Calu3 (cell line): ENCODE measurements at regions not wholly inside any gene's neighbourhood (a gene's known extent, or its start where the extent isn't known, plus 50 kb on each side); places are given as distances from the start of the nearest gene placed in this dataset.

Source experiments
- BruUV-seq: library from RNA; stranded (reverse); fragments of 400-500 nt; replicated peaks from 2 replicates; lab custom pipeline; 2021; lab: Mats Ljungman, UMichigan
- CTCF ChIA-PET: fragments of 300-600 bp; sonication (Branson Sonifier 250); formaldehyde crosslinking; loops from one replicate; lab custom pipeline; 2022; ENCODE audit warnings: antibody characterized with exemption; lab: Charles Lee
- DNase-seq: peaks from one replicate; pipeline ENCODE4 v3.0.0; 2022
- H3K27ac Mint-ChIP-seq: one replicate; pipeline ENCODE4 v1.8.0; 2022; ENCODE audit warnings: mixed read lengths; ENCODE audit not compliant: unreplicated experiment
- H3K27me3 Mint-ChIP-seq: one replicate; pipeline ENCODE4 v1.8.0; 2022; ENCODE audit warnings: mixed read lengths; ENCODE audit not compliant: unreplicated experiment
- H3K36me3 Mint-ChIP-seq: one replicate; pipeline ENCODE4 v1.8.0; 2022; ENCODE audit warnings: mild to moderate bottlenecking, moderate library complexity, mixed read lengths; ENCODE audit not compliant: insufficient read depth, unreplicated experiment
- H3K4me1 Mint-ChIP-seq: one replicate; pipeline ENCODE4 v1.8.0; 2022; ENCODE audit warnings: mild to moderate bottlenecking, low read depth, mixed read lengths; ENCODE audit not compliant: unreplicated experiment
- H3K4me3 Mint-ChIP-seq: one replicate; pipeline ENCODE4 v1.8.0; 2022; ENCODE audit warnings: mild to moderate bottlenecking, low read depth, moderate library complexity, mixed read lengths; ENCODE audit not compliant: unreplicated experiment
- H3K9me3 Mint-ChIP-seq: one replicate; pipeline ENCODE4 v1.8.0; 2022; ENCODE audit warnings: low read depth, mixed read lengths; ENCODE audit not compliant: unreplicated experiment
- intact Hi-C: fragments of 100-400 bp; cut with micrococcal nuclease; formaldehyde crosslinking; loops from one replicate; pipeline ENCODE4 v1.10.0; 2022; ENCODE audit not compliant: unreplicated experiment
- TF ChIP-seq, protein P1 (sequence below): fragments of 200-600 bp; IDR thresholded peaks from one replicate; pipeline ENCODE4 v1.8.0; 2022; ENCODE audit warnings: antibody characterized with exemption; ENCODE audit not compliant: unreplicated experiment

DNA sequence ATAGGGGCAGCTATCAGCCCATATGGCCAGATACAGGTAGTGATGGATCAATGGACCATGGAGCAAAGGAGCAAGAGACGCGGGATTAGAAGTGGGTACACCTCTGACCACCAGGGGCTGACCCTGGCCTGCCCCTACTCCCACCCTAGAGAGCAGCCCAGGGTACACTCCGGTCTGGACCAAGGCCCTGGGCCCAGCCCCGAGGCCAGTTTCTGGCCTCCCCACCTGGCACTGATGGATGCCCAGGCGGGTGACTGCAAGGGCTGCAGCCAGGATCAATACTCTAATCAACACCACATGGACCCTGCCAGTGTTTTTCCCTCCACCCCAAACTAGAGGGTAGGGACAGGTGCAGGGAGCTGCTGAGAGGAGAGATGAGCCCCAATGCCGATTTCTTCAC, 74.1 kb upstream of the NECTIN1 start:
- DNase-seq, result no peak
- CTCF ChIA-PET, result no interaction called here
- H3K27me3 Mint-ChIP-seq, result peaks cover 85% of the 10 kb centered on the region
- no TSS peak for BruUV-seq
- intact Hi-C loops, result no loop called here
- no peaks in the 10 kb centered on the region for H3K4me1 Mint-ChIP-seq
- no peak overlapping the region for H3K27ac Mint-ChIP-seq
- peaks cover 5% of the 10 kb centered on the region for H3K36me3 Mint-ChIP-seq
- H3K9me3 Mint-ChIP-seq, result no peaks in the 10 kb centered on the region
- H3K4me3 Mint-ChIP-seq, result no peak overlapping the region
- TF ChIP-seq, protein P1, sequence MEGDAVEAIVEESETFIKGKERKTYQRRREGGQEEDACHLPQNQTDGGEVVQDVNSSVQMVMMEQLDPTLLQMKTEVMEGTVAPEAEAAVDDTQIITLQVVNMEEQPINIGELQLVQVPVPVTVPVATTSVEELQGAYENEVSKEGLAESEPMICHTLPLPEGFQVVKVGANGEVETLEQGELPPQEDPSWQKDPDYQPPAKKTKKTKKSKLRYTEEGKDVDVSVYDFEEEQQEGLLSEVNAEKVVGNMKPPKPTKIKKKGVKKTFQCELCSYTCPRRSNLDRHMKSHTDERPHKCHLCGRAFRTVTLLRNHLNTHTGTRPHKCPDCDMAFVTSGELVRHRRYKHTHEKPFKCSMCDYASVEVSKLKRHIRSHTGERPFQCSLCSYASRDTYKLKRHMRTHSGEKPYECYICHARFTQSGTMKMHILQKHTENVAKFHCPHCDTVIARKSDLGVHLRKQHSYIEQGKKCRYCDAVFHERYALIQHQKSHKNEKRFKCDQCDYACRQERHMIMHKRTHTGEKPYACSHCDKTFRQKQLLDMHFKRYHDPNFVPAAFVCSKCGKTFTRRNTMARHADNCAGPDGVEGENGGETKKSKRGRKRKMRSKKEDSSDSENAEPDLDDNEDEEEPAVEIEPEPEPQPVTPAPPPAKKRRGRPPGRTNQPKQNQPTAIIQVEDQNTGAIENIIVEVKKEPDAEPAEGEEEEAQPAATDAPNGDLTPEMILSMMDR, result no peak

DNA sequence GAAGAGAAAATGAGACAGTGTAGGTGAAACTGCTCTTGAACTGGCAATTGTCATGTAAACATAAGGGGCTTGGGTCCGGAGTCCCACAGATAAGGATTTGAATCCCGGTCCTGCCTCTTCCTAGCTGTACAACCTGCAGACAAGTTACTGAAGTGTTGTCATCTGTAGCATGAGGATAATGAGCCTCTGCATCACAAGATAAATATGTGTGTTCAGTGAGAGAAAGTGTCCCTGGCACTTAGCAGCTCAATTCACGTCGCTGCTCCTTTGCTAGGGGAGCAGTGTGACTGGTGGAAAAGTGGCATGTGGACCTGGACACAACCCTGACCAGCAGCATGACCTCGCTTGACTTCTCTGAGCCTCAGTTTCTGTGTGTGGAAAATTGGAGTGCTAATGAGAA, 73.7 kb upstream of the NECTIN1 start:
- no TSS peak for BruUV-seq

GRCh38 chr11:119800619-119801018, 71.6 kb upstream of the NECTIN1 start:
- CTCF ChIA-PET, result no interaction called here
- Mint-ChIP-seq H3K9me3 (no peaks in the 10 kb centered on the region), H3K27me3 (peaks cover 89% of the 10 kb centered on the region), H3K36me3 (peaks cover 5% of the 10 kb centered on the region), H3K4me3 (no peak overlapping the region), H3K4me1 (no peaks in the 10 kb centered on the region), H3K27ac (no peak overlapping the region)
- intact Hi-C loops, result no loop called here
- BruUV-seq, result no TSS peak
- TF ChIP-seq, protein P1, result no peak
- DNase-seq, result no peak

More for the DNA sequence above, 73.7 kb upstream of the NECTIN1 start:
- Mint-ChIP-seq H3K36me3 (peaks cover 5% of the 10 kb centered on the region), H3K4me3 (no peak overlapping the region), H3K9me3 (no peaks in the 10 kb centered on the region), H3K27me3 (peaks cover 85% of the 10 kb centered on the region), H3K4me1 (no peaks in the 10 kb centered on the region), H3K27ac (no peak overlapping the region)
- intact Hi-C loops, result no loop called here
- no peak for DNase-seq
- TF ChIP-seq, protein P1, result no peak
- CTCF ChIA-PET, result no interaction called here

GRCh38 chr11:119800171-119800570, 71.2 kb upstream of the NECTIN1 start:
- Mint-ChIP-seq H3K27ac (no peak overlapping the region), H3K27me3 (peaks cover 89% of the 10 kb centered on the region)

More at GRCh38 chr11:119800171-119800570, 71.2 kb upstream of the NECTIN1 start:
- Mint-ChIP-seq H3K4me1 (no peaks in the 10 kb centered on the region), H3K36me3 (peaks cover 5% of the 10 kb centered on the region), H3K4me3 (no peak overlapping the region), H3K9me3 (no peaks in the 10 kb centered on the region)
- CTCF ChIA-PET, result no interaction called here
- TF ChIP-seq, protein P1, result no peak
- intact Hi-C loops, result no loop called here
- BruUV-seq, result no TSS peak
- no peak for DNase-seq
